HG03039 (cell line): ENCODE measurements at regions not wholly inside any gene's neighbourhood (a gene's known extent, or its start where the extent isn't known, plus 50 kb on each side); places are given as distances from the start of the nearest gene placed in this dataset.
"Not testable (repeated sequence)": the region's sequence is repeated elsewhere in the genome, so short reads cannot be mapped to it uniquely, and the experiment has no call there.

Source experiments
- ATAC-seq: cut with Tn5 transposase; IDR thresholded peaks from one replicate; pipeline ENCODE4 v1.9.1; 2021; ENCODE audit warnings: mild to moderate bottlenecking, moderate library complexity; ENCODE audit not compliant: unreplicated experiment

GRCh38 chr1:208682664-208683013 is 438.5 kb upstream of the PLXNA2 start:
- no peak for ATAC-seq

GRCh38 chr1:208683141-208683540 is 439.0 kb upstream of the PLXNA2 start:
- ATAC-seq, result no peak

- no peak for ATAC-seq
These were observed 440.0 kb upstream of the PLXNA2 start for GRCh38 chr1:208684192-208684591.

GRCh38 chr1:208686592-208686991 is 442.4 kb upstream of the PLXNA2 start:
- ATAC-seq, result no peak

GRCh38 chr1:208688656-208689315 is 444.6 kb upstream of the PLXNA2 start:
- no peak for ATAC-seq

GRCh38 chr1:208691012-208691411 is 446.8 kb upstream of the PLXNA2 start:
- ATAC-seq, result no peak

- ATAC-seq, result no peak
These were observed 465.8 kb upstream of the PLXNA2 start for GRCh38 chr1:208709981-208710380.

GRCh38 chr1:208714323-208714722 is 470.1 kb upstream of the PLXNA2 start:
- no peak for ATAC-seq

- ATAC-seq, result no peak
These were observed 473.3 kb upstream of the PLXNA2 start for GRCh38 chr1:208717525-208717924.

- no peak for ATAC-seq
These were observed 478.4 kb upstream of the PLXNA2 start for GRCh38 chr1:208722592-208722991.

GRCh38 chr1:208724079-208724478 is 479.9 kb upstream of the PLXNA2 start:
- no peak for ATAC-seq

GRCh38 chr1:208728815-208729214 is 484.6 kb upstream of the PLXNA2 start:
- no peak for ATAC-seq

- no peak for ATAC-seq
These were observed 488.0 kb upstream of the PLXNA2 start for GRCh38 chr1:208731981-208732821.

GRCh38 chr1:208737161-208737560 is 493.0 kb upstream of the PLXNA2 start:
- ATAC-seq, result no peak

- ATAC-seq, result peak; percentile 68
These were observed 493.7 kb upstream of the PLXNA2 start for GRCh38 chr1:208737922-208738321.

GRCh38 chr1:208739636-208740035 is 495.5 kb upstream of the PLXNA2 start:
- ATAC-seq, result not testable (repeated sequence)

GRCh38 chr1:208741296-208741695 is 497.1 kb upstream of the PLXNA2 start:
- no peak for ATAC-seq

GRCh38 chr1:208743361-208743760 is 499.2 kb upstream of the PLXNA2 start:
- ATAC-seq, result no peak

GRCh38 chr1:208747979-208748378 is 503.8 kb upstream of the PLXNA2 start:
- no peak for ATAC-seq

- ATAC-seq, result no peak
These were observed 504.4 kb upstream of the PLXNA2 start for GRCh38 chr1:208748387-208749165.

GRCh38 chr1:208756339-208756981 is 512.3 kb upstream of the PLXNA2 start:
- ATAC-seq, result no peak
